Tibial artery (tissue), 4 donors: ENCODE measurements at regions not wholly inside any gene's neighbourhood (a gene's known extent, or its start where the extent isn't known, plus 50 kb on each side); places are given as distances from the start of the nearest gene placed in this dataset.

Experiments
- DNase-seq, 2 donors: peaks; one replicate each; pipeline ENCODE4 v3.0.0-alpha.2; 2019
- H3K27ac ChIP-seq, 2 donors: fragments of 200-600 bp; sonication (generic) in 1 of 2; 1 replicate in 1 of 2; 2 replicates in 1 of 2; pipeline ENCODE4 v1.5.1; 2018 to 2019; ENCODE audit warnings: mild to moderate bottlenecking in 1 of 2
- H3K27me3 ChIP-seq, 2 donors: fragments of 200-600 bp; sonication (generic) in 1 of 2; one replicate each; pipeline versions ENCODE4 v1.5.1 to v1.6.0; 2016 to 2019
- H3K36me3 ChIP-seq, 3 donors: fragments of 200-600 bp; sonication (generic) in 2 of 3; one replicate each; pipeline ENCODE4 v1.5.1; 2016 to 2019; ENCODE audit warnings: mild to moderate bottlenecking in 2 of 3
- H3K4me1 ChIP-seq, 4 donors: fragments of 200-600 bp; sonication (generic) in 2 of 4; 1 replicate in 3 of 4; 2 replicates in 1 of 4; pipeline ENCODE4 v1.5.1; 2016 to 2019
- H3K4me3 ChIP-seq, 2 donors: fragments of 200-600 bp; sonication (generic) in 1 of 2; 1 replicate in 1 of 2; 2 replicates in 1 of 2; pipeline ENCODE4 v1.5.1; 2018 to 2019; ENCODE audit warnings: mild to moderate bottlenecking in 2 of 2
- H3K9me3 ChIP-seq, 3 donors: fragments of 200-600 bp; sonication (generic) in 1 of 3; one replicate each; pipeline ENCODE4 v1.5.1; 2016 to 2019
- CTCF ChIP-seq, 2 experiments: fragments of 200-600 bp in 1 of 2; fragments of 450-650 bp in 1 of 2; IDR thresholded peaks; one replicate each; pipeline ENCODE4 v1.5.1; 2017 to 2019; ENCODE audit warnings: antibody characterized with exemption in 2 of 2, mild to moderate bottlenecking in 1 of 2, moderate library complexity in 1 of 2
- intact Hi-C: fragments of 100-400 bp; cut with DNase I; formaldehyde crosslinking; loops from one replicate; pipeline ENCODE4 v1.15.0; 2023; ENCODE audit warnings: low total_unique reads

GRCh38 chr7:157480371-157481050 is 143.7 kb downstream of the DNAJB6 start:
- Histone ChIP-seq H3K27me3 (peaks cover 0 to 11% of the 10 kb centered on the region in 2 donors), H3K36me3 (no peaks in the 10 kb centered on the region), H3K27ac (no peak overlapping the region), H3K4me1 (no peaks in the 10 kb centered on the region), H3K9me3 (no peaks in the 10 kb centered on the region), H3K4me3 (no peak overlapping the region)
- intact Hi-C loops, result no loop called here
- DNase-seq, result no peak
- TF ChIP-seq CTCF (IDR thresholded peaks at IDR 0.05), result no peak

- DNase-seq, result no peak
- intact Hi-C loops, result no loop called here
- no peaks in the 10 kb centered on the region for H3K4me1 ChIP-seq
- TF ChIP-seq CTCF (IDR thresholded peaks at IDR 0.05), result no peak
- no peaks in the 10 kb centered on the region for H3K9me3 ChIP-seq
- H3K36me3 ChIP-seq, result no peaks in the 10 kb centered on the region
- peaks cover 0 to 11% of the 10 kb centered on the region in 2 donors for H3K27me3 ChIP-seq
- no peak overlapping the region for H3K27ac ChIP-seq
- H3K4me3 ChIP-seq, result no peak overlapping the region
These were observed 144.6 kb downstream of the DNAJB6 start for GRCh38 chr7:157481389-157481788.

GRCh38 chr7:157482025-157482424 is 145.2 kb downstream of the DNAJB6 start:
- TF ChIP-seq CTCF (IDR thresholded peaks at IDR 0.05), result no peak
- DNase-seq, result no peak
- H3K4me1 ChIP-seq, result no peaks in the 10 kb centered on the region

GRCh38 chr7:157482517-157483087 is 145.8 kb downstream of the DNAJB6 start:
- Histone ChIP-seq H3K27me3 (peaks cover 0 to 11% of the 10 kb centered on the region in 2 donors), H3K36me3 (no peaks in the 10 kb centered on the region), H3K4me1 (no peaks in the 10 kb centered on the region), H3K4me3 (no peak overlapping the region), H3K27ac (no peak overlapping the region), H3K9me3 (no peaks in the 10 kb centered on the region)
- no peak for TF ChIP-seq CTCF (IDR thresholded peaks at IDR 0.05)
- peak in 1 of 2 donors; percentile 6 for DNase-seq
- intact Hi-C loops, result no loop called here

More at GRCh38 chr7:157482025-157482424, 145.2 kb downstream of the DNAJB6 start:
- no peak overlapping the region for H3K4me3 ChIP-seq
- H3K9me3 ChIP-seq, result no peaks in the 10 kb centered on the region
- no peak overlapping the region for H3K27ac ChIP-seq
- intact Hi-C loops, result no loop called here
- peaks cover 0 to 11% of the 10 kb centered on the region in 2 donors for H3K27me3 ChIP-seq
- H3K36me3 ChIP-seq, result no peaks in the 10 kb centered on the region

- peaks cover 0 to 11% of the 10 kb centered on the region in 2 donors for H3K27me3 ChIP-seq
- H3K27ac ChIP-seq, result no peak overlapping the region
- no peak for TF ChIP-seq CTCF (IDR thresholded peaks at IDR 0.05)
- H3K9me3 ChIP-seq, result no peaks in the 10 kb centered on the region
- H3K36me3 ChIP-seq, result no peaks in the 10 kb centered on the region
- no peaks in the 10 kb centered on the region for H3K4me1 ChIP-seq
- peak in 1 of 2 donors; percentile 7 for DNase-seq
- H3K4me3 ChIP-seq, result no peak overlapping the region
- intact Hi-C loops, result no loop called here
These were observed 146.7 kb downstream of the DNAJB6 start for GRCh38 chr7:157483515-157483914.
